OCI-LY1 (cell line): ENCODE measurements at regions not wholly inside any gene's neighbourhood (a gene's known extent, or its start where the extent isn't known, plus 50 kb on each side); places are given as distances from the start of the nearest gene placed in this dataset.

Experiments
- EZH2 ChIP-seq: fragments of 200-600 bp; sonication (generic), shearing (Covaris generic); IDR thresholded peaks from 2 replicates; pipeline ENCODE4 v1.8.0; 2017; ENCODE audit warnings: borderline replicate concordance, mixed run types, mild to moderate bottlenecking, antibody characterized with exemption, low read length, moderate library complexity, mixed read lengths
- TF ChIP-seq, protein P1 (sequence below): fragments of 200-600 bp; sonication (generic), shearing (Covaris generic); IDR thresholded peaks from 2 replicates; pipeline ENCODE4 v1.5.1; 2017; ENCODE audit warnings: mild to moderate bottlenecking, antibody characterized with exemption, low read length, moderate library complexity, mixed read lengths

DNA sequence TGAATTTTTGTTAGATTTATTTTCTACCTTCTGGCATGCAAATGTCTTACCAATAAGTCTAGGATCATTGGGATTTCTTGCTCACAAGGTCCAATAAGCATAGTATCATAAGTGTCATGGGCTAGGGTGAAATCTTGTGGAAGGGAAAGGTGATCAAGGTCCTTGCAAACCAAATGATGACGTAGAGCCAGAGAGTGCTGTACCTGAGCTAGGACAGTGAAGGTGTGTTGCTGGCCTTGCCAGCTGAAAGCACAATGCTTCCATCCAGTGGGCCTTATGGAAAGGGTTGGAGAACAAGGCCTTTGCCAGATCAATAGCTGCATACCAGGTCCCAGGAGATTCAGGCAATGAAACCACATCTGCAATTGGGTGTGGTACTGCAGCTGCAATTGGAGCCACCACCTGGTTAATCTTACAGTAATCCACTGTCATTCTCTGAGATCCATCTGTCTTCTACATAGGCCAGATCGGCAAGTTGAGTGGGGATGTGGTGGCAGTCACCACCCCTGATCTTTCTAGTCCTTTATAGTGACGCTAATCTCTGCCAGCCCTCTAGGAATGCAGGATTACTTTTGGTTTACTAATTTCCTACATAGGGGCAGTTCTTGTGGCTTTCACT is 208.9 kb upstream of the MYL2 start:
- TF ChIP-seq, protein P1, sequence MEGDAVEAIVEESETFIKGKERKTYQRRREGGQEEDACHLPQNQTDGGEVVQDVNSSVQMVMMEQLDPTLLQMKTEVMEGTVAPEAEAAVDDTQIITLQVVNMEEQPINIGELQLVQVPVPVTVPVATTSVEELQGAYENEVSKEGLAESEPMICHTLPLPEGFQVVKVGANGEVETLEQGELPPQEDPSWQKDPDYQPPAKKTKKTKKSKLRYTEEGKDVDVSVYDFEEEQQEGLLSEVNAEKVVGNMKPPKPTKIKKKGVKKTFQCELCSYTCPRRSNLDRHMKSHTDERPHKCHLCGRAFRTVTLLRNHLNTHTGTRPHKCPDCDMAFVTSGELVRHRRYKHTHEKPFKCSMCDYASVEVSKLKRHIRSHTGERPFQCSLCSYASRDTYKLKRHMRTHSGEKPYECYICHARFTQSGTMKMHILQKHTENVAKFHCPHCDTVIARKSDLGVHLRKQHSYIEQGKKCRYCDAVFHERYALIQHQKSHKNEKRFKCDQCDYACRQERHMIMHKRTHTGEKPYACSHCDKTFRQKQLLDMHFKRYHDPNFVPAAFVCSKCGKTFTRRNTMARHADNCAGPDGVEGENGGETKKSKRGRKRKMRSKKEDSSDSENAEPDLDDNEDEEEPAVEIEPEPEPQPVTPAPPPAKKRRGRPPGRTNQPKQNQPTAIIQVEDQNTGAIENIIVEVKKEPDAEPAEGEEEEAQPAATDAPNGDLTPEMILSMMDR = no peak
- TF ChIP-seq EZH2 = no peak
